GM18907 (cell line): ENCODE measurements at regions not wholly inside any gene's neighbourhood (a gene's known extent, or its start where the extent isn't known, plus 50 kb on each side); places are given as distances from the start of the nearest gene placed in this dataset.
"Not testable (repeated sequence)": the region's sequence is repeated elsewhere in the genome, so short reads cannot be mapped to it uniquely, and the experiment has no call there.

ENCODE experiments used
- ATAC-seq: cut with Tn5 transposase; IDR thresholded peaks from one replicate; pipeline ENCODE4 v1.9.1; 2021; ENCODE audit warnings: mild to moderate bottlenecking, moderate library complexity; ENCODE audit not compliant: unreplicated experiment

- ATAC-seq: no peak
These were observed 58.3 kb downstream of the C11orf87 start for GRCh38 chr11:109480251-109480650.

- no peak for ATAC-seq
These were observed 64.1 kb downstream of the C11orf87 start for GRCh38 chr11:109486129-109486528.

- ATAC-seq: no peak
These were observed 69.1 kb downstream of the C11orf87 start for GRCh38 chr11:109490953-109491635.

- no peak for ATAC-seq
These were observed 84.1 kb downstream of the C11orf87 start for GRCh38 chr11:109506115-109506514.

GRCh38 chr11:109507331-109507730 lies 85.3 kb downstream of the C11orf87 start:
- ATAC-seq: no peak

GRCh38 chr11:109507836-109508561 lies 86.0 kb downstream of the C11orf87 start:
- no peak for ATAC-seq

GRCh38 chr11:109508943-109509342 lies 87.0 kb downstream of the C11orf87 start:
- ATAC-seq: no peak

- no peak for ATAC-seq
These were observed 88.3 kb downstream of the C11orf87 start for GRCh38 chr11:109510316-109510715.

GRCh38 chr11:109511598-109511997 lies 89.6 kb downstream of the C11orf87 start:
- ATAC-seq: no peak

- no peak for ATAC-seq
These were observed 90.3 kb downstream of the C11orf87 start for GRCh38 chr11:109512249-109512648.

- ATAC-seq: no peak
These were observed 90.7 kb downstream of the C11orf87 start for GRCh38 chr11:109512680-109513079.

- peak; percentile 65 for ATAC-seq
These were observed 92.5 kb downstream of the C11orf87 start for GRCh38 chr11:109514313-109515018.

- ATAC-seq: no peak
These were observed 97.3 kb downstream of the C11orf87 start for GRCh38 chr11:109519253-109519652.

GRCh38 chr11:109521571-109522086 lies 99.6 kb downstream of the C11orf87 start:
- no peak for ATAC-seq

- ATAC-seq: no peak
These were observed 100.2 kb downstream of the C11orf87 start for GRCh38 chr11:109522116-109522755.

- not testable (repeated sequence) for ATAC-seq
These were observed 103.6 kb downstream of the C11orf87 start for GRCh38 chr11:109525636-109526035.

- ATAC-seq: no peak
These were observed 104.1 kb downstream of the C11orf87 start for GRCh38 chr11:109526061-109526460.

- no peak for ATAC-seq
These were observed 104.9 kb downstream of the C11orf87 start for GRCh38 chr11:109526931-109527330.

GRCh38 chr11:109527496-109527895 lies 105.5 kb downstream of the C11orf87 start:
- no peak for ATAC-seq

GRCh38 chr11:109547356-109548027 lies 125.5 kb downstream of the C11orf87 start:
- no peak for ATAC-seq

- no peak for ATAC-seq
These were observed 130.4 kb downstream of the C11orf87 start for GRCh38 chr11:109552376-109552775.
